D721Med (cell line): ENCODE measurements at regions not wholly inside any gene's neighbourhood (a gene's known extent, or its start where the extent isn't known, plus 50 kb on each side); places are given as distances from the start of the nearest gene placed in this dataset.

ENCODE experiments used
- DNase-seq: peaks from one replicate; pipeline ENCODE4 v3.0.0; 2011; ENCODE audit warnings: low spot score; ENCODE audit not compliant: insufficient read length
- FAIRE-seq: peaks from 2 replicates; lab custom pipeline; 2011; peaks lifted over from hg19 to GRCh38; lab: Jason Lieb, UNC
- CTCF ChIP-seq: IDR thresholded peaks from 2 replicates; pipeline ENCODE4 v1.5.1; 2012; ENCODE audit warnings: mild to moderate bottlenecking, control low read depth; ENCODE audit not compliant: insufficient read depth; ENCODE audit errors: missing control alignments

DNA sequence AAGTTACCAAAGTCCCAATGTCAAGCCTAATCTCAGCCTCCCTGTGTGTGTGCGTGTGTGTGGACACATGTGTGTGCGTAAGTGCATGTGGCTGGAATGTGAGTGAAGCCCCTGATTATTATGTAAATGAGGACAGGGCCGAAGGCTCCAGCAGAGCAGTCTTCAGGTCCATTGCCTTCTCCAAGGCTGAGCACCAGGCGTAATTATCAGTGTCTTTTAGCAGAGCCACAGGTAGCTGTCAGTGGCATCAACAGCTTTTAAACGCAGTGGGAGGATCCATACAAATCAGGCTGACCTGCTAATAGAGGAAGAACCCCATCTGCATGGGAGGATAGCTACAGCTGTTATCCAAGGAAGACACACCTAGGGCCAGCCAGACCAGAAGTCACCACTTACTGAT is 324.3 kb upstream of the MOCS1 start:
- DNase-seq (no peak), FAIRE-seq (no peak)
- no peak for TF ChIP-seq CTCF

- FAIRE-seq = no peak
- no peak for TF ChIP-seq CTCF
- no peak for DNase-seq
Observed at GRCh38 chr6:40256831-40257230, 322.6 kb upstream of the MOCS1 start.

DNA sequence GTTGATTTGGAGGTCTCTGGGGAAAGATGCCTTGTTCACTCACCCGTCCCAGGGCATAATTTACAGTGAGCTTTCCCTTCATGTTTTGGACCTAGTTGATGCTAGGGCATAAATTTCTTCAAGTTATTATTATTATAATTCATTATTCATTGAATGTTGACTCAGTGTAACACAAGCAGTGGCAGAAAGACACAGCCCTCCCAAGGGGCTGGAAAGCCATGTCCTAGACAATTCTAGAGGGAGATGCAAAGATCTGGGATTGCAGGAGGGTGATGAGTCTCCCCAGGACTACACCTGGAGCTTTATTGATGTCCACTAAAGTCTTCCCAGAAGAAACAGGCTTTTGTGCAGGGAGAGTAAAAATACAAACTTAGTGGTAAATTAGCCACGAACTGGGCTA is 322.0 kb upstream of the MOCS1 start:
- DNase-seq (no peak), FAIRE-seq (no peak)
- no peak for TF ChIP-seq CTCF

- TF ChIP-seq CTCF = no peak
- FAIRE-seq (no peak), DNase-seq (no peak)
Observed at GRCh38 chr6:40253420-40253819, 319.2 kb upstream of the MOCS1 start.

GRCh38 chr6:40252531-40253258 is 318.4 kb upstream of the MOCS1 start:
- no peak for FAIRE-seq
- TF ChIP-seq CTCF = no peak

GRCh38 chr6:40251637-40252300 is 317.5 kb upstream of the MOCS1 start:
- no peak for DNase-seq
- no peak for TF ChIP-seq CTCF

More at GRCh38 chr6:40252531-40253258, 318.4 kb upstream of the MOCS1 start:
- DNase-seq = no peak

DNA sequence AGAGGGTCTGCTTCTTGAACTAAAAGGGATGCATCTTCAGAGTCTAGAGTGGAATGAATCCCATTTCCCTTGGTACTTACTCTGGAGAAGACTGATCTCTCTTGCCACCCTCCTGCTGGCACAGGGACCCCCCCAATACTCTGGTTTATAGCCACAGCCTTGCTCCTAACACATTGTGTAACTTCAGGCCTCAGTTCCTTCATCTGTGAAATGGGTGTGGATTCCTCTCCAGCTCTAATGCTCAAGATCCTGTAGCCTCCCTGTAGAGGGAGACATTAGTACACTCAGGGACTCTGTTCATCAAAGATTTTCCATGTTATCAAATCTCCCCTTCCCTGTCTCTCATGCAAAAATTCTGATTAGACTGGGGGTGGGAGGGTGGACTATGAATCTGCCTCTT is 315.7 kb upstream of the MOCS1 start:
- no peak for FAIRE-seq

More at GRCh38 chr6:40251637-40252300, 317.5 kb upstream of the MOCS1 start:
- FAIRE-seq = no peak

More for the DNA sequence above, 315.7 kb upstream of the MOCS1 start:
- DNase-seq = no peak
- no peak for TF ChIP-seq CTCF
